Parathyroid adenoma (tissue), 2 donors: ENCODE measurements at regions not wholly inside any gene's neighbourhood (a gene's known extent, or its start where the extent isn't known, plus 50 kb on each side); places are given as distances from the start of the nearest gene placed in this dataset.
"Not testable (repeated sequence)": the region's sequence is repeated elsewhere in the genome, so short reads cannot be mapped to it uniquely, and the experiment has no call there.

Source experiments
- H2AFZ ChIP-seq: fragments of 300-600 bp; sonication (generic); one replicate; pipeline ENCODE4 v1.7.0; 2017; ENCODE audit warnings: antibody characterized with exemption, mild to moderate bottlenecking
- H3K27ac ChIP-seq: fragments of 300-600 bp; sonication (generic); one replicate; pipeline ENCODE4 v1.7.0; 2017
- H3K27me3 ChIP-seq: fragments of 300-600 bp; sonication (generic); one replicate; pipeline ENCODE4 v1.7.0; 2017; ENCODE audit warnings: low read length; ENCODE audit not compliant: control insufficient read depth, insufficient read depth
- H3K36me3 ChIP-seq: fragments of 300-600 bp; sonication (generic); one replicate; pipeline ENCODE4 v1.7.0; 2017; ENCODE audit warnings: low read length; ENCODE audit not compliant: control insufficient read depth, insufficient read depth
- H3K4me1 ChIP-seq: fragments of 300-600 bp; sonication (generic); one replicate; pipeline ENCODE4 v1.7.0; 2017; ENCODE audit warnings: control low read depth
- H3K4me2 ChIP-seq: fragments of 300-600 bp; sonication (generic); one replicate; pipeline ENCODE4 v1.7.0; 2017; ENCODE audit warnings: low read length
- H3K4me3 ChIP-seq: fragments of 300-600 bp; sonication (generic); one replicate; pipeline ENCODE4 v1.7.0; 2017; ENCODE audit warnings: low read depth, low read length
- H3K79me2 ChIP-seq: fragments of 300-600 bp; sonication (generic); one replicate; pipeline ENCODE4 v1.7.0; 2017; ENCODE audit warnings: control low read depth
- H3K9ac ChIP-seq: fragments of 300-600 bp; sonication (generic); one replicate; pipeline ENCODE4 v1.7.0; 2017; ENCODE audit warnings: mild to moderate bottlenecking
- H3K9me3 ChIP-seq: fragments of 300-600 bp; sonication (generic); one replicate; pipeline ENCODE4 v1.7.0; 2017; ENCODE audit warnings: low read length; ENCODE audit not compliant: control insufficient read depth
- TF ChIP-seq, protein P1 (sequence below): fragments of 300-600 bp; sonication (generic); IDR thresholded peaks from one replicate; pipeline ENCODE4 v1.7.0; 2017; ENCODE audit warnings: antibody characterized with exemption, mild to moderate bottlenecking
- donor health status: primary hyperparathyroidism.

DNA sequence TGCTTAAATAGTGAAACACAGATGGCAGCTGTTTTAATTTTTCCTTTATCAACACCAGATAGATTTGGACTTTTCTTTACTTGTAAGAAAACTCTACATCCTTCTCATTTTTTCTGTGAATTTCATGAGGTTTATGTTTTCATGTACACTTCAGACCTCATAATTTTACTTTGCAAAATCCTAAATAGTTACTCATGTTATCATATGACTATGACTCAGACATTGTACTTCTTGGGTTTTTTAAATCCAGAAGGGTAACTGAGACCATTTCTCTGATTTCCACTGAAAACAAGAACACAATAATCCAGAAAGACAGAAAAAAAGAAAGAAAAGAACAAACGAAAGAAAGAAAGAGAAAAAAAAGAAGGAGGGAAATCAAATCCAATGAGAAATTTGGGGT, 1021.6 kb downstream of the NCAM2 start:
- TF ChIP-seq, protein P1, sequence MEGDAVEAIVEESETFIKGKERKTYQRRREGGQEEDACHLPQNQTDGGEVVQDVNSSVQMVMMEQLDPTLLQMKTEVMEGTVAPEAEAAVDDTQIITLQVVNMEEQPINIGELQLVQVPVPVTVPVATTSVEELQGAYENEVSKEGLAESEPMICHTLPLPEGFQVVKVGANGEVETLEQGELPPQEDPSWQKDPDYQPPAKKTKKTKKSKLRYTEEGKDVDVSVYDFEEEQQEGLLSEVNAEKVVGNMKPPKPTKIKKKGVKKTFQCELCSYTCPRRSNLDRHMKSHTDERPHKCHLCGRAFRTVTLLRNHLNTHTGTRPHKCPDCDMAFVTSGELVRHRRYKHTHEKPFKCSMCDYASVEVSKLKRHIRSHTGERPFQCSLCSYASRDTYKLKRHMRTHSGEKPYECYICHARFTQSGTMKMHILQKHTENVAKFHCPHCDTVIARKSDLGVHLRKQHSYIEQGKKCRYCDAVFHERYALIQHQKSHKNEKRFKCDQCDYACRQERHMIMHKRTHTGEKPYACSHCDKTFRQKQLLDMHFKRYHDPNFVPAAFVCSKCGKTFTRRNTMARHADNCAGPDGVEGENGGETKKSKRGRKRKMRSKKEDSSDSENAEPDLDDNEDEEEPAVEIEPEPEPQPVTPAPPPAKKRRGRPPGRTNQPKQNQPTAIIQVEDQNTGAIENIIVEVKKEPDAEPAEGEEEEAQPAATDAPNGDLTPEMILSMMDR: no peak
- no peak overlapping the region for H3K9ac ChIP-seq
- H3K27ac ChIP-seq: no peak overlapping the region
- H3K27me3 ChIP-seq: no peaks in the 10 kb centered on the region
- H3K36me3 ChIP-seq: no peaks in the 10 kb centered on the region
- no peak overlapping the region for H3K4me2 ChIP-seq
- H3K79me2 ChIP-seq: no peaks in the 10 kb centered on the region
- no peaks in the 10 kb centered on the region for H3K4me1 ChIP-seq
- no peaks in the 10 kb centered on the region for H3K9me3 ChIP-seq
- H2AFZ ChIP-seq: no peak overlapping the region
- H3K4me3 ChIP-seq: no peak overlapping the region

DNA sequence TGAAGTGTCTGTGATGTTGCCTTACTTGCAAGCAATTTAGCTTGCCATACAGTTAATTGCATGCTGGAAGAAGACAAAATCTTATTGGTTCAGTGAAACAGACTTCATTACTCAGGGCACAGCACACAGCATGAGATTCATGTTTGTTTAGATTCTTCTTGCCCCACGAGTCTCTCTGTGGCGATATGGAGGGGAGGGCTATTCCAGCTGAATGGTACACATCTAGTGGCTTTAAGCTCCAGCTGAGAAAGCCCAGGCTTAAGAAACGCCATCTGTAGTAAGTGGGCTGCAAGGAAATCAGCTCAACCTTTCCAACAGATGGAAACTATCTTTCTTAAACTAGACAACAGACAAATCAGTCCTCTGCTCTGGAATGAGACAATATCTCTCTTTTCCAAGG, 1022.0 kb downstream of the NCAM2 start:
- H3K4me3 ChIP-seq: no peak overlapping the region
- no peak overlapping the region for H3K4me2 ChIP-seq

DNA sequence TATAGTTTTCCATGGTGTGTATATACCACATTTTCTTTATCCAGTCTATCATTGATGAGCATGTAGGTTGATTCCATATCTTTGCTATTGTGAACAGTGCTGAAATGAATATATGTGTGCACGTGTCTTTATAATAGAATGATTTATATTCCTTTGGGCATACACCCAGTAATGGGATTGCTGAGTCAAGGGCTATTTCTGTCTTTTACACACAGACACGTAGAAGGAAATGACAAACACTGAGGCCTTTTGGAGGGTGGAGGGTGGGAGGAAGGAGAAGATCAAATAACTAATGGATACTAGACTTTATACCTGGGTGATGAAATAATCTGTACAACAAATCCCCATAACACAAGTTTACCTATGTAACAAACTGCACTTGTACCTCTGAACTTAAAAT, 1025.7 kb downstream of the NCAM2 start:
- not testable (repeated sequence) for H3K9me3 ChIP-seq, H3K27me3 ChIP-seq, H3K79me2 ChIP-seq, H2AFZ ChIP-seq, H3K36me3 ChIP-seq, H3K4me3 ChIP-seq, H3K27ac ChIP-seq, H3K4me2 ChIP-seq, H3K9ac ChIP-seq, H3K4me1 ChIP-seq

More for the DNA sequence above, 1022.0 kb downstream of the NCAM2 start:
- no peak overlapping the region for H3K9ac ChIP-seq
- no peaks in the 10 kb centered on the region for H3K27me3 ChIP-seq
- H3K79me2 ChIP-seq: no peaks in the 10 kb centered on the region
- no peak overlapping the region for H3K27ac ChIP-seq
- TF ChIP-seq, protein P1: no peak
- no peaks in the 10 kb centered on the region for H3K9me3 ChIP-seq
- no peaks in the 10 kb centered on the region for H3K4me1 ChIP-seq
- H2AFZ ChIP-seq: no peak overlapping the region
- H3K36me3 ChIP-seq: no peaks in the 10 kb centered on the region

DNA sequence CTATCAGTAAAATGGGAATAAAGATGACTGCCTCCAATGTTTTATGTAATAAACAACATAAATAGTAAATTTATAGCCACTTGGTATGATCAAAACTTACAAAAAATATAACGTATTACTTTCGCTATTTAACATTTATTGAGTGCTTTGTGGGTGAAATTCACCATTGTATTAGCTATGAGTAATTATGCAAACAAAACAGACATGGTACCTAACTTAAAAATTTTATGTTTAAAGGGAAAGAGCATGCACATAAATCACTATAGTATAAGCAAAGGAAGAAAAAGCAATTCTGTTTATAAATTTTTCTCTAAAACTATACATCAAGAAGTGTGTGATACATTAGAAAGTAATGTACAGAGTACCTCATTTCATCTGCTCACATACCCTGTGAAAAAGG, 1046.2 kb downstream of the NCAM2 start:
- no peaks in the 10 kb centered on the region for H3K9me3 ChIP-seq
- H3K27ac ChIP-seq: no peak overlapping the region
- no peaks in the 10 kb centered on the region for H3K27me3 ChIP-seq
- no peaks in the 10 kb centered on the region for H3K4me1 ChIP-seq
- H3K36me3 ChIP-seq: no peaks in the 10 kb centered on the region
- H2AFZ ChIP-seq: no peak overlapping the region
- TF ChIP-seq, protein P1: no peak
- H3K79me2 ChIP-seq: no peaks in the 10 kb centered on the region
- H3K4me3 ChIP-seq: no peak overlapping the region
- H3K9ac ChIP-seq: no peak overlapping the region
- no peak overlapping the region for H3K4me2 ChIP-seq

DNA sequence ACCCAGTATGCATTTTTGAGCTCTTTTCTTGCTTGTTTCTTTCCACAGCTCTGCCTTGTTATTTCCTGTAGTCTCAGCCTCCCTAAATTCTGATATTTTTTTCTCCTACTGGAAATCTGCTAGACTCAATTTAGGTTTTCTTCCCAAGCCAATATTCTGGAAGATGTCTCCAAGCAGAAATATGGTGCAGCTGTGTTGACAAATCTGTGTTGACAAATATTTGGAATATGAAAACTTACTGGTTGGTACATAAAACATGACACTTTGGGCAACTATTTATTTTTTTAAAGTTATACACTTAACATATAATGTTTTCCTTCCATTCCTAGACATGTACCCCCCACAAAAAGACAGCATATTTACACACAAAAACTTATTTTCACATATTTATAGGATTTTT, 1048.4 kb downstream of the NCAM2 start:
- no peaks in the 10 kb centered on the region for H3K4me1 ChIP-seq
- no peak overlapping the region for H2AFZ ChIP-seq
- no peaks in the 10 kb centered on the region for H3K9me3 ChIP-seq
- no peaks in the 10 kb centered on the region for H3K36me3 ChIP-seq
- no peak overlapping the region for H3K9ac ChIP-seq
- no peaks in the 10 kb centered on the region for H3K79me2 ChIP-seq
- H3K27ac ChIP-seq: no peak overlapping the region
- TF ChIP-seq, protein P1: no peak
- H3K4me2 ChIP-seq: no peak overlapping the region
- H3K27me3 ChIP-seq: no peaks in the 10 kb centered on the region
- no peak overlapping the region for H3K4me3 ChIP-seq
